Thyroid gland (tissue), 4 donors: ENCODE measurements at regions not wholly inside any gene's neighbourhood (a gene's known extent, or its start where the extent isn't known, plus 50 kb on each side); places are given as distances from the start of the nearest gene placed in this dataset.

Experiments used
- POLR2A ChIP-seq, 2 donors: fragments of 450-650 bp; IDR thresholded peaks; one replicate each; pipeline ENCODE4 v1.6.1; 2017; ENCODE audit warnings: antibody characterized with exemption in 2 of 2, mild to moderate bottlenecking in 2 of 2, moderate library complexity in 1 of 2
- TF ChIP-seq, protein P1 (sequence below), 6 experiments: fragments of 200-600 bp in 3 of 6; fragments of 450-650 bp in 3 of 6; sonication (generic) in 3 of 6; IDR thresholded peaks; one replicate each; pipeline ENCODE4 v1.5.1; 2016 to 2019; ENCODE audit warnings: antibody characterized with exemption in 6 of 6, mild to moderate bottlenecking in 2 of 6, inconsistent platforms in 1 of 6, moderate library complexity in 1 of 6

DNA sequence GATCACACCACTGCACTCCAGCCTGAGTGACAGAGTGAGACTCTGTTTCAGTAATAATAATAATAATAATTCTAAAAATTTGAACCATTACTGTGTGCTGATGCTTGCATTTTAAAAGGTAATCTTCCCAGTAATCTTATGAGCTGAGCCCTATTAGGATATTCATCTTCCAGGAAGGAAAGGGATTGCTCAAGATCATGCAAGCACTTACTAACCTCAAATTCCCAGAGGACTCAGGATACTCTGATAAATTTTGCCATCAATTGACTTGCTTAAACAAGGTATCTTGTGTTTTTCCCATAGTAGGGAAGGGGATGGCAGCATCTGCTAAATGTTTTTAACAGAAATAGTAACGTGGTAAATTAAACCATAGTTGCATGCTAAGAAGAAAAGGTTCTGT is 176.4 kb upstream of the MRPS30 start:
- TF ChIP-seq, protein P1, sequence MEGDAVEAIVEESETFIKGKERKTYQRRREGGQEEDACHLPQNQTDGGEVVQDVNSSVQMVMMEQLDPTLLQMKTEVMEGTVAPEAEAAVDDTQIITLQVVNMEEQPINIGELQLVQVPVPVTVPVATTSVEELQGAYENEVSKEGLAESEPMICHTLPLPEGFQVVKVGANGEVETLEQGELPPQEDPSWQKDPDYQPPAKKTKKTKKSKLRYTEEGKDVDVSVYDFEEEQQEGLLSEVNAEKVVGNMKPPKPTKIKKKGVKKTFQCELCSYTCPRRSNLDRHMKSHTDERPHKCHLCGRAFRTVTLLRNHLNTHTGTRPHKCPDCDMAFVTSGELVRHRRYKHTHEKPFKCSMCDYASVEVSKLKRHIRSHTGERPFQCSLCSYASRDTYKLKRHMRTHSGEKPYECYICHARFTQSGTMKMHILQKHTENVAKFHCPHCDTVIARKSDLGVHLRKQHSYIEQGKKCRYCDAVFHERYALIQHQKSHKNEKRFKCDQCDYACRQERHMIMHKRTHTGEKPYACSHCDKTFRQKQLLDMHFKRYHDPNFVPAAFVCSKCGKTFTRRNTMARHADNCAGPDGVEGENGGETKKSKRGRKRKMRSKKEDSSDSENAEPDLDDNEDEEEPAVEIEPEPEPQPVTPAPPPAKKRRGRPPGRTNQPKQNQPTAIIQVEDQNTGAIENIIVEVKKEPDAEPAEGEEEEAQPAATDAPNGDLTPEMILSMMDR (IDR thresholded peaks at IDR 0.05): no peak
- TF ChIP-seq POLR2A (IDR thresholded peaks at IDR 0.05): no peak
